ENCODE measurements at regions not wholly inside any gene's neighbourhood (a gene's known extent, or its start where the extent isn't known, plus 50 kb on each side); places are given as distances from the start of the nearest gene placed in this dataset.
"Not testable (repeated sequence)": the region's sequence is repeated elsewhere in the genome, so short reads cannot be mapped to it uniquely, and the experiment has no call there.

GRCh38 chr7:69489533-69489932 lies 108.7 kb upstream of the AUTS2 start:
- no peak for DNase-seq
- intact Hi-C loops (cut with DNase I) = no loop called here

GRCh38 chr7:69498671-69499070 lies 99.6 kb upstream of the AUTS2 start:
- DNase-seq = no peak
- intact Hi-C loops (cut with DNase I) = no loop called here

- DNase-seq = peak in 1 of 10 donors; percentile 59
- intact Hi-C loops (cut with DNase I) = no loop called here
These were observed 95.9 kb upstream of the AUTS2 start for GRCh38 chr7:69502358-69502757.

GRCh38 chr7:69504733-69505420 lies 93.4 kb upstream of the AUTS2 start:
- intact Hi-C loops (cut with DNase I) = no loop called here
- no peak for DNase-seq

GRCh38 chr7:69508736-69509135 lies 89.5 kb upstream of the AUTS2 start:
- intact Hi-C loops (cut with DNase I) = no loop called here
- DNase-seq = no peak

GRCh38 chr7:69510114-69510513 lies 88.2 kb upstream of the AUTS2 start:
- peak in 1 of 10 donors; percentile 15 for DNase-seq
- intact Hi-C loops (cut with DNase I) = no loop called here

GRCh38 chr7:69515495-69516212 lies 82.6 kb upstream of the AUTS2 start:
- intact Hi-C loops (cut with DNase I) = no loop called here
- no peak for DNase-seq

- intact Hi-C loops (cut with DNase I) = no loop called here
- DNase-seq = peak in 2 of 10 donors; percentile 12 to 48
These were observed 81.9 kb upstream of the AUTS2 start for GRCh38 chr7:69516238-69516820.

- intact Hi-C loops (cut with DNase I) = no loop called here
- peak in 8 of 10 donors; percentile 12 to 87 (median 33) for DNase-seq
These were observed 80.1 kb upstream of the AUTS2 start for GRCh38 chr7:69517985-69518704.

GRCh38 chr7:69518705-69519077 lies 79.6 kb upstream of the AUTS2 start:
- intact Hi-C loops (cut with DNase I) = no loop called here
- DNase-seq = no peak

GRCh38 chr7:69526570-69526969 lies 71.7 kb upstream of the AUTS2 start:
- DNase-seq = peak in 1 of 10 donors; percentile 31
- intact Hi-C loops (cut with DNase I) = no loop called here

- intact Hi-C loops (cut with DNase I) = no loop called here
- no peak for DNase-seq
These were observed 70.6 kb upstream of the AUTS2 start for GRCh38 chr7:69527706-69528105.

- no peak for DNase-seq
- intact Hi-C loops (cut with DNase I) = no loop called here
These were observed 67.2 kb upstream of the AUTS2 start for GRCh38 chr7:69531050-69531449.

- DNase-seq = no peak
- intact Hi-C loops (cut with DNase I) = no loop called here
These were observed 63.7 kb upstream of the AUTS2 start for GRCh38 chr7:69534461-69535041.

GRCh38 chr7:69537691-69538090 lies 60.6 kb upstream of the AUTS2 start:
- intact Hi-C loops (cut with DNase I) = no loop called here
- DNase-seq = no peak

- no peak for DNase-seq
- intact Hi-C loops (cut with DNase I) = no loop called here
These were observed 58.7 kb upstream of the AUTS2 start for GRCh38 chr7:69539531-69539930.

GRCh38 chr7:69540287-69540686 lies 58.0 kb upstream of the AUTS2 start:
- intact Hi-C loops (cut with DNase I) = no loop called here

GRCh38 chr7:69541779-69542432 lies 56.4 kb upstream of the AUTS2 start:
- DNase-seq; intact Hi-C loops (cut with DNase I): not testable (repeated sequence)

More at GRCh38 chr7:69540287-69540686, 58.0 kb upstream of the AUTS2 start:
- no peak for DNase-seq

- intact Hi-C loops (cut with DNase I) = no loop called here
- no peak for DNase-seq
These were observed 53.1 kb upstream of the AUTS2 start for GRCh38 chr7:69545175-69545574.
